Chondrocyte (in vitro differentiated cells): ENCODE measurements at regions not wholly inside any gene's neighbourhood (a gene's known extent, or its start where the extent isn't known, plus 50 kb on each side); places are given as distances from the start of the nearest gene placed in this dataset.

Experiments
- DNase-seq: peaks from one replicate; pipeline ENCODE4 v3.0.0; 2021; ENCODE audit warnings: mixed read lengths, low spot score
- H3K27ac Mint-ChIP-seq: one replicate; pipeline ENCODE4 v1.8.0; 2021; ENCODE audit warnings: mild to moderate bottlenecking, moderate library complexity, mixed read lengths; ENCODE audit not compliant: unreplicated experiment
- H3K27me3 Mint-ChIP-seq: 2 replicates; pipeline ENCODE4 v1.8.0; 2021; ENCODE audit warnings: low read depth, mixed read lengths
- H3K36me3 Mint-ChIP-seq: 2 replicates; pipeline ENCODE4 v1.8.0; 2021; ENCODE audit warnings: low read depth, mixed read lengths
- H3K4me1 Mint-ChIP-seq: 2 replicates; pipeline ENCODE4 v1.8.0; 2021; ENCODE audit warnings: low read depth, mild to moderate bottlenecking, mixed read lengths
- H3K4me3 Mint-ChIP-seq: one replicate; pipeline ENCODE4 v1.8.0; 2021; ENCODE audit warnings: mild to moderate bottlenecking, moderate library complexity, mixed read lengths; ENCODE audit not compliant: unreplicated experiment
- H3K9me3 Mint-ChIP-seq: 2 replicates; pipeline ENCODE4 v1.8.0; 2021; ENCODE audit warnings: low read depth, mixed read lengths
- CTCF ChIP-seq: fragments of 200-600 bp; sonication (generic); IDR thresholded peaks from 2 replicates; pipeline ENCODE4 v1.5.0; 2021; ENCODE audit warnings: antibody characterized with exemption, mild to moderate bottlenecking, moderate library complexity

- H3K27ac Mint-ChIP-seq = no peak overlapping the region
- peaks cover 7% of the 10 kb centered on the region for H3K4me1 Mint-ChIP-seq
- H3K9me3 Mint-ChIP-seq = peaks cover 4% of the 10 kb centered on the region
- TF ChIP-seq CTCF = no peak
- H3K27me3 Mint-ChIP-seq = peaks cover 2% of the 10 kb centered on the region
- peaks cover 2% of the 10 kb centered on the region for H3K36me3 Mint-ChIP-seq
- DNase-seq = no peak
- H3K4me3 Mint-ChIP-seq = no peak overlapping the region
These were observed 574.9 kb downstream of the CCSER2 start for GRCh38 chr10:84903320-84903719.

GRCh38 chr10:84907461-84908009 lies 579.1 kb downstream of the CCSER2 start:
- H3K36me3 Mint-ChIP-seq = peaks cover 2% of the 10 kb centered on the region
- H3K4me3 Mint-ChIP-seq = no peak overlapping the region
- DNase-seq = no peak
- no peaks in the 10 kb centered on the region for H3K27me3 Mint-ChIP-seq
- peaks cover 4% of the 10 kb centered on the region for H3K9me3 Mint-ChIP-seq
- TF ChIP-seq CTCF = no peak
- peaks cover 10% of the 10 kb centered on the region for H3K4me1 Mint-ChIP-seq
- no peak overlapping the region for H3K27ac Mint-ChIP-seq

GRCh38 chr10:84908491-84908890 lies 580.1 kb downstream of the CCSER2 start:
- TF ChIP-seq CTCF = no peak
- Mint-ChIP-seq H3K9me3 (peaks cover 4% of the 10 kb centered on the region), H3K4me3 (no peak overlapping the region), H3K4me1 (peaks cover 10% of the 10 kb centered on the region), H3K27me3 (no peaks in the 10 kb centered on the region), H3K36me3 (peaks cover 2% of the 10 kb centered on the region), H3K27ac (no peak overlapping the region)
- DNase-seq = no peak

- no peak overlapping the region for H3K27ac Mint-ChIP-seq
These were observed 593.3 kb downstream of the CCSER2 start for GRCh38 chr10:84921701-84922100.

GRCh38 chr10:84924131-84924530 lies 595.7 kb downstream of the CCSER2 start:
- no peaks in the 10 kb centered on the region for H3K4me1 Mint-ChIP-seq
- H3K9me3 Mint-ChIP-seq = peaks cover 6% of the 10 kb centered on the region
- H3K36me3 Mint-ChIP-seq = no peaks in the 10 kb centered on the region

More at GRCh38 chr10:84921701-84922100, 593.3 kb downstream of the CCSER2 start:
- no peak for TF ChIP-seq CTCF
- Mint-ChIP-seq H3K27me3 (peaks cover 7% of the 10 kb centered on the region), H3K9me3 (peaks cover 18% of the 10 kb centered on the region), H3K4me1 (no peaks in the 10 kb centered on the region), H3K36me3 (no peaks in the 10 kb centered on the region), H3K4me3 (no peak overlapping the region)
- no peak for DNase-seq

More at GRCh38 chr10:84924131-84924530, 595.7 kb downstream of the CCSER2 start:
- no peak overlapping the region for H3K27ac Mint-ChIP-seq
- peaks cover 7% of the 10 kb centered on the region for H3K27me3 Mint-ChIP-seq
- no peak for TF ChIP-seq CTCF
- DNase-seq = no peak
- no peak overlapping the region for H3K4me3 Mint-ChIP-seq
